ENCODE measurements at regions not wholly inside any gene's neighbourhood (a gene's known extent, or its start where the extent isn't known, plus 50 kb on each side); places are given as distances from the start of the nearest gene placed in this dataset.

GRCh38 chr9:18020121-18020745 lies 441.4 kb downstream of the SH3GL2 start:
- no peak for DNase-seq (ENCODE audit: low read depth, low spot score)
- BruUV-seq (replicated peaks) = no TSS peak
- ATAC-seq = no peak
- Histone ChIP-seq H3K4me1 (ENCODE audit: control insufficient read depth in 1 of 2, insufficient read depth in 2 of 2, low read length in 2 of 2) (no peaks in the 10 kb centered on the region), H3K9me3 (ENCODE audit: control insufficient read depth in 1 of 2, insufficient read depth in 1 of 2, low read depth in 1 of 2, low read length in 2 of 2) (peaks cover 0 to 3% of the 10 kb centered on the region in 2 experiments; a peak in 2 of 4 replicates), H2AFZ (ENCODE audit: low read depth, low read length, poor library complexity, severe bottlenecking) (no peak overlapping the region), H4K20me1 (ENCODE audit: insufficient read depth) (no peaks in the 10 kb centered on the region), H3K27me3 (ENCODE audit: insufficient read depth, low read length) (no peaks in the 10 kb centered on the region), H3K36me3 (ENCODE audit: control insufficient read depth in 1 of 2, insufficient read depth in 2 of 2, low read length in 2 of 2) (no peaks in the 10 kb centered on the region), H3K9ac (ENCODE audit: low read length) (no peak overlapping the region), H3K4me3 (replicated peaks in 1 of 2; ENCODE audit: low read depth in 1 of 2, low read length in 2 of 2) (no peak overlapping the region), H3K9me2 (ENCODE audit: insufficient read depth) (no peaks in the 10 kb centered on the region), H3K4me2 (ENCODE audit: low read length) (no peak overlapping the region), H3K79me2 (ENCODE audit: insufficient read depth, low read length) (no peaks in the 10 kb centered on the region), H3K27ac (ENCODE audit: low read depth, low read length) (no peak overlapping the region)
- POLR2A ChIA-PET = no interaction called here
- intact Hi-C loops (cut with micrococcal nuclease) = no loop called here
- CTCF ChIA-PET = no interaction called here
- TF ChIP-seq RAD21 (IDR thresholded peaks at IDR 0.05; ENCODE audit: low read depth) (no peak), ZNF274 (IDR thresholded peaks at IDR 0.05; ENCODE audit: low read depth, low read length) (no peak), POLR2A (IDR thresholded peaks at IDR 0.05; ENCODE audit: borderline replicate concordance, extremely low read depth, insufficient read depth, insufficient read length) (no peak), EGR1 (IDR thresholded peaks at IDR 0.05; ENCODE audit: low read depth) (no peak), ZBTB33 (IDR thresholded peaks at IDR 0.05; ENCODE audit: extremely low read depth, insufficient replicate concordance, low read length) (no peak), ATF3 (IDR thresholded peaks at IDR 0.05) (no peak), CTCF (IDR thresholded peaks at IDR 0.05 in 2 of 3, conservative IDR thresholded peaks at IDR 0.05 in 1 of 3; ENCODE audit: borderline replicate concordance in 1 of 3, insufficient read depth in 1 of 3, low read depth in 2 of 3, low read length in 2 of 3) (no peak), POLR2AphosphoS5 (IDR thresholded peaks at IDR 0.05; ENCODE audit: low read depth, low read length) (no peak), TCF7L2 (IDR thresholded peaks at IDR 0.05; ENCODE audit: borderline replicate concordance, extremely low read depth, insufficient read depth, insufficient read length) (no peak), EZH2phosphoT487 (IDR thresholded peaks at IDR 0.05; ENCODE audit: borderline replicate concordance) (no peak), CBX3 (IDR thresholded peaks at IDR 0.05; ENCODE audit: low read depth) (no peak), REST (IDR thresholded peaks at IDR 0.05; ENCODE audit: low read depth) (no peak), ZFX (IDR thresholded peaks at IDR 0.05) (no peak), JUND (IDR thresholded peaks at IDR 0.05) (no peak), SP1 (IDR thresholded peaks at IDR 0.05; ENCODE audit: low read depth) (no peak)
- RAD21 ChIA-PET (ENCODE audit: low non-redundant PET in 1 of 2, low total read pairs in 2 of 2, uncharacterized antibody in 2 of 2, unreplicated experiment in 2 of 2) = no interaction called here
